ENCODE measurements at regions not wholly inside any gene's neighbourhood (a gene's known extent, or its start where the extent isn't known, plus 50 kb on each side); places are given as distances from the start of the nearest gene placed in this dataset.
"Not testable (repeated sequence)": the region's sequence is repeated elsewhere in the genome, so short reads cannot be mapped to it uniquely, and the experiment has no call there.

- TF ChIP-seq, protein P1, sequence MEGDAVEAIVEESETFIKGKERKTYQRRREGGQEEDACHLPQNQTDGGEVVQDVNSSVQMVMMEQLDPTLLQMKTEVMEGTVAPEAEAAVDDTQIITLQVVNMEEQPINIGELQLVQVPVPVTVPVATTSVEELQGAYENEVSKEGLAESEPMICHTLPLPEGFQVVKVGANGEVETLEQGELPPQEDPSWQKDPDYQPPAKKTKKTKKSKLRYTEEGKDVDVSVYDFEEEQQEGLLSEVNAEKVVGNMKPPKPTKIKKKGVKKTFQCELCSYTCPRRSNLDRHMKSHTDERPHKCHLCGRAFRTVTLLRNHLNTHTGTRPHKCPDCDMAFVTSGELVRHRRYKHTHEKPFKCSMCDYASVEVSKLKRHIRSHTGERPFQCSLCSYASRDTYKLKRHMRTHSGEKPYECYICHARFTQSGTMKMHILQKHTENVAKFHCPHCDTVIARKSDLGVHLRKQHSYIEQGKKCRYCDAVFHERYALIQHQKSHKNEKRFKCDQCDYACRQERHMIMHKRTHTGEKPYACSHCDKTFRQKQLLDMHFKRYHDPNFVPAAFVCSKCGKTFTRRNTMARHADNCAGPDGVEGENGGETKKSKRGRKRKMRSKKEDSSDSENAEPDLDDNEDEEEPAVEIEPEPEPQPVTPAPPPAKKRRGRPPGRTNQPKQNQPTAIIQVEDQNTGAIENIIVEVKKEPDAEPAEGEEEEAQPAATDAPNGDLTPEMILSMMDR (conservative IDR thresholded peaks at IDR 0.05; ENCODE audit: low read depth, low read length): no peak
- DNase-seq (ENCODE audit: low read depth): no peak
- H3K4me3 ChIP-seq (ENCODE audit: low read depth, low read length): no peak overlapping the region
These were observed 197.9 kb downstream of the GJA1 start for GRCh38 chr6:121633309-121633708.

DNA sequence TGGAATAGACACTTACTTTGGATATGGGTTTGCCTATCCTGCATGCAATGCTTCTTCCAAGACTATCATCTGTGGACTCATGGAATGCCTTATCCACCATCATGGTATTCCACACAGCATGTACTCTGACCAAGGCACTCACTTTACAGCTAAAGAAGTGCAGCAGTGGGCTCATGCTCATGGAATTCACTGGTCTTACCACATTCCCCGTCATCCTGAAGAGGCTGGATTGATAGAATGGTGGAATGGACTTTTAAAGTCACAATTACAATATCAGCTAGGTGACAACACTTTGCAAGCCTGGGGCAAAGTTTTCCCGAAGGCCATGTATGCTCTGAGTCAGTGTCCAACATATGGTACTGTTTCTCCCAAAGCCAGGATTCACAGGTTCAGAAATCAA, 199.1 kb downstream of the GJA1 start:
- DNase-seq (ENCODE audit: low read depth); H3K4me3 ChIP-seq (ENCODE audit: low read depth, low read length): not testable (repeated sequence)

GRCh38 chr6:121635355-121635754, 199.9 kb downstream of the GJA1 start:
- TF ChIP-seq, protein P1 (conservative IDR thresholded peaks at IDR 0.05; ENCODE audit: low read depth, low read length): no peak
- no peak for DNase-seq (ENCODE audit: low read depth)
- H3K4me3 ChIP-seq (ENCODE audit: low read depth, low read length): no peak overlapping the region

DNA sequence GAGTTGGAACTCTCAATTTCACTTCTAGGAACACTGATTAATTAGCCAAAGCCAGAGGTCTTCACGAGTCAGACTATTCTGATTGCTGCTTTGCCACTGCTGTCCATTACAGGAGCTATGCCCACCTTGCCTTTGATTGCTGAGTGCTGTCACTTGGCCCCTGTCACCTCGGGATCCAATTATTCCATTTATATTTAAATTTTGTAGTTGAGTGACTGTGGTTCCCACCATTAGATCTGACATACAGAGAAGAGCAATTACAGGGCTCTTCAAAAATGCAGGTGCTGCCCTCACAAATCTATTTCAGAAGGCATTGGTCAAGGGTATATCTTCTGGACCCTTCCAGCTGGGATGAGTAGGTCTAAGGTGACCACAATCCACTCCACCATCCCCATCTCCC, 200.8 kb downstream of the GJA1 start:
- H3K4me3 ChIP-seq (ENCODE audit: low read depth, low read length); DNase-seq (ENCODE audit: low read depth): not testable (repeated sequence)

- TF ChIP-seq, protein P1 (conservative IDR thresholded peaks at IDR 0.05; ENCODE audit: low read depth, low read length): no peak
- DNase-seq (ENCODE audit: low read depth): no peak
- no peak overlapping the region for H3K4me3 ChIP-seq (ENCODE audit: low read depth, low read length)
These were observed 203.6 kb downstream of the GJA1 start for GRCh38 chr6:121639021-121639420.

DNA sequence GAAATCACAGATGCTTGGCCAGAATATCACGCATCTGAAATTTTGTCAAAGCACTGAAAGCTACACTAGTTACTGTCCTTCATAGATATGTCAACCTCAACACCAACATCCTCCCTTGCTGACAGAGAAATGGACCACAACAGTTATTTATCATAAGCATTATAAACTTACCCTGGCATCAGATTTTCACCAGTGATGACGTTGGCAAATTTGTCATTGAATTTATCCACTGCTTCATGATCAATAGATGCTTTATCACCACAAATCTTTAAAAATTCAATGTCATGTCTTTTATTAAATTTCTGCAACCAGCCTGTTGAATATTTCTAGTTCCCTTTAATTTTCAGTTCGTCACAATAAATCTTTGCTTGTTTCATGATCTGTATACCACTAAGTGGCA, 205.7 kb downstream of the GJA1 start:
- H3K4me3 ChIP-seq (ENCODE audit: low read depth, low read length): no peak overlapping the region
- TF ChIP-seq, protein P1 (conservative IDR thresholded peaks at IDR 0.05; ENCODE audit: low read depth, low read length): no peak
- DNase-seq (ENCODE audit: low read depth): no peak

GRCh38 chr6:121645100-121645745, 209.8 kb downstream of the GJA1 start:
- TF ChIP-seq, protein P1 (conservative IDR thresholded peaks at IDR 0.05; ENCODE audit: low read depth, low read length): no peak
- no peak overlapping the region for H3K4me3 ChIP-seq (ENCODE audit: low read depth, low read length)
- peak; percentile 60 for DNase-seq (ENCODE audit: low read depth)

DNA sequence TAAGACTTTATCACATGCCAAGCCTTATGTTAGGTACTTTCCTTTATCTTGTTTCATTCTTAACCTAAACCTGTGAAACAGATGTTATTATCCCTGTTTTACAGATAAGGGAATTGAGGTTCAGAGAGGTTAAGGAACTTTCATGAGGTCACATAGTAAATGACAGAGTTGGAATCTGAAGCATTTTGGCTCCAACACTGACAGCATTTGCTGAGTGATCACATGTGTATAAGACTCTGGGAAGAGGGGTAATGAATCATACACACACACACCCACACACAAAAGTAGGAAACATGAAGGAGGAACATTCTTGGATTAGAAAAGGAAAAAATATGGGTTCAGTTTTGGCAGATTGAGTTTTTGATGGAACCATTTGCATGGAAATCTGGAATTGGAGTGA, 212.5 kb downstream of the GJA1 start:
- TF ChIP-seq, protein P1 (conservative IDR thresholded peaks at IDR 0.05; ENCODE audit: low read depth, low read length): no peak
- H3K4me3 ChIP-seq (ENCODE audit: low read depth, low read length): no peak overlapping the region
- DNase-seq (ENCODE audit: low read depth): peak; percentile 77

Measured in choroid plexus epithelial cell (primary cell).